ENCODE measurements at regions not wholly inside any gene's neighbourhood (a gene's known extent, or its start where the extent isn't known, plus 50 kb on each side); places are given as distances from the start of the nearest gene placed in this dataset.

- H3K27ac Mint-ChIP-seq (ENCODE audit: unreplicated experiment), result no peak overlapping the region
- no peaks in the 10 kb centered on the region for H3K36me3 Mint-ChIP-seq (ENCODE audit: unreplicated experiment)
- no peak for DNase-seq
- H3K4me3 Mint-ChIP-seq (ENCODE audit: unreplicated experiment), result no peak overlapping the region
- no peak for TF ChIP-seq CTCF (IDR thresholded peaks at IDR 0.05; ENCODE audit: partially characterized antibody, unreplicated experiment)
- no peaks in the 10 kb centered on the region for H3K27me3 Mint-ChIP-seq (ENCODE audit: unreplicated experiment)
- peaks cover 5% of the 10 kb centered on the region for H3K4me1 Mint-ChIP-seq (ENCODE audit: low read depth, unreplicated experiment)
- peaks cover 2% of the 10 kb centered on the region for H3K9me3 Mint-ChIP-seq (ENCODE audit: unreplicated experiment)
Observed at GRCh38 chr3:107116251-107116650, 261.0 kb upstream of the CCDC54 start.

- no peaks in the 10 kb centered on the region for H3K36me3 Mint-ChIP-seq (ENCODE audit: unreplicated experiment)
- H3K4me1 Mint-ChIP-seq (ENCODE audit: low read depth, unreplicated experiment), result peaks cover 5% of the 10 kb centered on the region
- peaks cover 2% of the 10 kb centered on the region for H3K9me3 Mint-ChIP-seq (ENCODE audit: unreplicated experiment)
- H3K4me3 Mint-ChIP-seq (ENCODE audit: unreplicated experiment), result no peak overlapping the region
- H3K27ac Mint-ChIP-seq (ENCODE audit: unreplicated experiment), result no peak overlapping the region
- no peak for TF ChIP-seq CTCF (IDR thresholded peaks at IDR 0.05; ENCODE audit: partially characterized antibody, unreplicated experiment)
- DNase-seq, result no peak
- H3K27me3 Mint-ChIP-seq (ENCODE audit: unreplicated experiment), result no peaks in the 10 kb centered on the region
Observed at GRCh38 chr3:107117156-107117555, 260.1 kb upstream of the CCDC54 start.

- Mint-ChIP-seq H3K9me3 (ENCODE audit: unreplicated experiment) (peaks cover 2% of the 10 kb centered on the region), H3K4me1 (ENCODE audit: low read depth, unreplicated experiment) (peaks cover 5% of the 10 kb centered on the region), H3K27ac (ENCODE audit: unreplicated experiment) (no peak overlapping the region), H3K27me3 (ENCODE audit: unreplicated experiment) (no peaks in the 10 kb centered on the region), H3K4me3 (ENCODE audit: unreplicated experiment) (no peak overlapping the region), H3K36me3 (ENCODE audit: unreplicated experiment) (no peaks in the 10 kb centered on the region)
- peak; percentile 50 for TF ChIP-seq CTCF (IDR thresholded peaks at IDR 0.05; ENCODE audit: partially characterized antibody, unreplicated experiment)
- peak; percentile 51 for DNase-seq
Observed at GRCh38 chr3:107117922-107118536, 259.2 kb upstream of the CCDC54 start.

GRCh38 chr3:107124885-107125284, 252.4 kb upstream of the CCDC54 start:
- Mint-ChIP-seq H3K4me3 (ENCODE audit: unreplicated experiment) (no peak overlapping the region), H3K4me1 (ENCODE audit: low read depth, unreplicated experiment) (peaks cover 5% of the 10 kb centered on the region), H3K9me3 (ENCODE audit: unreplicated experiment) (no peaks in the 10 kb centered on the region), H3K27me3 (ENCODE audit: unreplicated experiment) (no peaks in the 10 kb centered on the region), H3K27ac (ENCODE audit: unreplicated experiment) (no peak overlapping the region), H3K36me3 (ENCODE audit: unreplicated experiment) (no peaks in the 10 kb centered on the region)
- no peak for DNase-seq
- no peak for TF ChIP-seq CTCF (IDR thresholded peaks at IDR 0.05; ENCODE audit: partially characterized antibody, unreplicated experiment)

- Mint-ChIP-seq H3K27ac (ENCODE audit: unreplicated experiment) (no peak overlapping the region), H3K27me3 (ENCODE audit: unreplicated experiment) (no peaks in the 10 kb centered on the region), H3K36me3 (ENCODE audit: unreplicated experiment) (no peaks in the 10 kb centered on the region), H3K9me3 (ENCODE audit: unreplicated experiment) (no peaks in the 10 kb centered on the region), H3K4me3 (ENCODE audit: unreplicated experiment) (no peak overlapping the region), H3K4me1 (ENCODE audit: low read depth, unreplicated experiment) (peaks cover 5% of the 10 kb centered on the region)
- no peak for TF ChIP-seq CTCF (IDR thresholded peaks at IDR 0.05; ENCODE audit: partially characterized antibody, unreplicated experiment)
- DNase-seq, result no peak
Observed at GRCh38 chr3:107128946-107129345, 248.3 kb upstream of the CCDC54 start.

All from glutamatergic neuron (in vitro differentiated cells).